Keratinocyte (primary cell): ENCODE measurements at regions not wholly inside any gene's neighbourhood (a gene's known extent, or its start where the extent isn't known, plus 50 kb on each side); places are given as distances from the start of the nearest gene placed in this dataset.

Source experiments
- DNase-seq: peaks from one replicate; pipeline ENCODE4 v3.0.0-alpha.2; 2011; ENCODE audit warnings: low read depth, missing footprints, low spot score
- FAIRE-seq: peaks from 2 replicates; lab custom pipeline; 2011; peaks lifted over from hg19 to GRCh38; lab: Jason Lieb, UNC
- H2AFZ ChIP-seq: 2 replicates; pipeline ENCODE4 v1.6.0; 2012; ENCODE audit warnings: low read length, control low read depth, inconsistent platforms; ENCODE audit not compliant: control insufficient read depth
- H3K27ac ChIP-seq: 2 replicates; pipeline ENCODE4 v1.5.1; 2011; ENCODE audit warnings: low read length; ENCODE audit not compliant: control insufficient read depth, insufficient read depth
- H3K27me3 ChIP-seq: 3 replicates; pipeline ENCODE4 v1.6.0; 2011; ENCODE audit warnings: low read length; ENCODE audit not compliant: control insufficient read depth, insufficient read depth; ENCODE audit errors: extremely low read depth
- H3K36me3 ChIP-seq, 2 experiments: 2 replicates in 1 of 2; 3 replicates in 1 of 2; pipeline ENCODE4 v1.5.1; 2011; ENCODE audit warnings: low read length in 2 of 2, mild to moderate bottlenecking in 1 of 2; ENCODE audit not compliant: control insufficient read depth in 2 of 2, insufficient read depth in 2 of 2; ENCODE audit errors: extremely low read depth in 1 of 2
- H3K4me1 ChIP-seq: 3 replicates; pipeline ENCODE4 v1.5.1; 2011; ENCODE audit warnings: low read length; ENCODE audit not compliant: control insufficient read depth, insufficient read depth; ENCODE audit errors: extremely low read depth
- H3K4me2 ChIP-seq: 3 replicates; pipeline ENCODE4 v1.6.0; 2011; ENCODE audit warnings: low read depth, low read length; ENCODE audit not compliant: control insufficient read depth, insufficient read depth; ENCODE audit errors: extremely low read depth
- H3K4me3 ChIP-seq, 3 experiments: fragments of 200-600 bp in 1 of 3; sonication (generic) in 1 of 3; 2 replicates in 2 of 3; 3 replicates in 1 of 3; pipeline ENCODE4 v1.5.1; 2011 to 2016; ENCODE audit warnings: low read length in 3 of 3, mild to moderate bottlenecking in 3 of 3, control low read depth in 2 of 3, inconsistent platforms in 1 of 3, low read depth in 1 of 3, mixed read lengths in 1 of 3, mixed run types in 1 of 3, moderate library complexity in 1 of 3; ENCODE audit not compliant: control insufficient read depth in 2 of 3, insufficient read depth in 2 of 3; ENCODE audit errors: extremely low read depth in 1 of 3
- H3K79me2 ChIP-seq: 2 replicates; pipeline ENCODE4 v1.6.0; 2012; ENCODE audit warnings: low read length; ENCODE audit not compliant: control insufficient read depth, insufficient read depth
- H3K9ac ChIP-seq: 3 replicates; pipeline ENCODE4 v1.6.0; 2011; ENCODE audit warnings: low read length; ENCODE audit not compliant: control insufficient read depth, insufficient read depth; ENCODE audit errors: extremely low read depth
- H3K9me1 ChIP-seq: 3 replicates; pipeline ENCODE4 v1.6.0; 2011; ENCODE audit warnings: low read length; ENCODE audit not compliant: control insufficient read depth, insufficient read depth; ENCODE audit errors: extremely low read depth
- H3K9me3 ChIP-seq: 2 replicates; pipeline ENCODE4 v1.5.1; 2012; ENCODE audit warnings: low read depth, low read length; ENCODE audit not compliant: control insufficient read depth
- H4K20me1 ChIP-seq: 3 replicates; pipeline ENCODE4 v1.6.0; 2011; ENCODE audit warnings: low read length; ENCODE audit not compliant: control insufficient read depth, insufficient read depth; ENCODE audit errors: extremely low read depth
- EZH2 ChIP-seq: IDR thresholded peaks from one replicate; pipeline ENCODE4 v1.6.1; 2012; ENCODE audit warnings: inconsistent platforms, mild to moderate bottlenecking, low read length, moderate library complexity
- dilution Hi-C: fragments of 300-500 bp; cut with MboI; formaldehyde crosslinking; loops from one replicate; pipeline ENCODE4 v1.7.0; 2020; ENCODE audit warnings: low sequenced_read_pairs; ENCODE audit not compliant: extremely low pct_ligation_motif_present
- TF ChIP-seq, protein P1 (sequence below), 3 experiments: IDR thresholded peaks in 1 of 3; conservative IDR thresholded peaks in 1 of 3; optimal IDR thresholded peaks in 1 of 3; 2 replicates in 2 of 3; 3 replicates in 1 of 3; pipeline versions ENCODE3 to v1.5.1; 2011; ENCODE audit warnings: low read length in 3 of 3, mild to moderate bottlenecking in 3 of 3, moderate library complexity in 2 of 3, control low read depth in 1 of 3, inconsistent platforms in 1 of 3; ENCODE audit not compliant: insufficient read depth in 2 of 3; ENCODE audit errors: extremely low read depth in 1 of 3

DNA sequence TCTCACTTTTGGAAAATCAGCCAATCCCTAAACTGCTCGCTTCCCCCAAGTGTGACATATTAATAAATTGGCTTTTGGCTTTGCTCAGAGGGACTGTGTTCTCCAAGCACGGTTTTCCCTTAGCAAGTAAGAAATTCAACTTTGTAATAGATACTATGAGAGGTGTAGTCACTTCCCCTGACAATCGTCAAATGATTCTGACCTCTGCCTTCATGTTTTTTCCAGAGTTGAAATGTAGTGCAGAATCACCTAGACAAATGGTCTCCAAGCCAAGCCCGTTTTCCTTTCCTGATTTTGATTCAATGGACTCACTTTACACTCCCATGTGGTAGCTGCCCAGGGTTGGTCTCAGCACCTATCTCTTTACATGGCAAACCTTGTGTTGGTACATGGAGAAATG, 99.1 kb downstream of the ARL4A start:
- FAIRE-seq = no peak
- Histone ChIP-seq H3K27ac (no peak overlapping the region), H3K36me3 (no peaks in the 10 kb centered on the region), H2AFZ (no peak overlapping the region), H3K9ac (no peak overlapping the region), H3K4me1 (no peaks in the 10 kb centered on the region), H3K27me3 (no peaks in the 10 kb centered on the region), H3K9me1 (no peaks in the 10 kb centered on the region), H3K4me2 (no peak overlapping the region), H4K20me1 (no peaks in the 10 kb centered on the region), H3K79me2 (no peaks in the 10 kb centered on the region), H3K9me3 (no peaks in the 10 kb centered on the region), H3K4me3 (no peak overlapping the region)
- DNase-seq = no peak
- TF ChIP-seq, protein P1, sequence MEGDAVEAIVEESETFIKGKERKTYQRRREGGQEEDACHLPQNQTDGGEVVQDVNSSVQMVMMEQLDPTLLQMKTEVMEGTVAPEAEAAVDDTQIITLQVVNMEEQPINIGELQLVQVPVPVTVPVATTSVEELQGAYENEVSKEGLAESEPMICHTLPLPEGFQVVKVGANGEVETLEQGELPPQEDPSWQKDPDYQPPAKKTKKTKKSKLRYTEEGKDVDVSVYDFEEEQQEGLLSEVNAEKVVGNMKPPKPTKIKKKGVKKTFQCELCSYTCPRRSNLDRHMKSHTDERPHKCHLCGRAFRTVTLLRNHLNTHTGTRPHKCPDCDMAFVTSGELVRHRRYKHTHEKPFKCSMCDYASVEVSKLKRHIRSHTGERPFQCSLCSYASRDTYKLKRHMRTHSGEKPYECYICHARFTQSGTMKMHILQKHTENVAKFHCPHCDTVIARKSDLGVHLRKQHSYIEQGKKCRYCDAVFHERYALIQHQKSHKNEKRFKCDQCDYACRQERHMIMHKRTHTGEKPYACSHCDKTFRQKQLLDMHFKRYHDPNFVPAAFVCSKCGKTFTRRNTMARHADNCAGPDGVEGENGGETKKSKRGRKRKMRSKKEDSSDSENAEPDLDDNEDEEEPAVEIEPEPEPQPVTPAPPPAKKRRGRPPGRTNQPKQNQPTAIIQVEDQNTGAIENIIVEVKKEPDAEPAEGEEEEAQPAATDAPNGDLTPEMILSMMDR (optimal IDR thresholded peaks at IDR 0.05 in 1 of 3, IDR thresholded peaks at IDR 0.05 in 1 of 3, conservative IDR thresholded peaks at IDR 0.05 in 1 of 3; ENCODE audit: extremely low read depth in 1 of 3, insufficient read depth in 2 of 3, low read length in 3 of 3) = no peak
- no peak for TF ChIP-seq EZH2
- dilution Hi-C loops = no loop called here

DNA sequence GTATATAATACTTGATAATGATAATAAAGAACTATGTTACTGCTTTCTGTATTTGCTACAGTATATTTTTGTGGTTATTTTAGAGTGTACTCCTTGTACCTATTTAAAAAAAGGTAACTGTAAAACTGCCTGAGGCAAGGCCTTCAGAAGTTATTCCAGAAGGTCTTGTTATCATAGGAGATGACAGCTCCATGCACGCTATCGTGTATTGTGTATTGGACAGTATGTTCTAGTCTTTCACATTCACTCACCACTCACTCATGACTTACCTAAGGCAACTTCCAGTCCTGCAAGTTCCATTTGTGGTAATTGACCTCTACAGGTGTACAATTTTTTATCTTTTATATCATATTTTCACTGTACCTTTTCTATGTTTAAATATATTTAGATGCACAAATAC, 100.7 kb downstream of the ARL4A start:
- H3K79me2 ChIP-seq = no peaks in the 10 kb centered on the region
- H3K4me1 ChIP-seq = no peaks in the 10 kb centered on the region
- TF ChIP-seq EZH2 = no peak
- TF ChIP-seq, protein P1 (optimal IDR thresholded peaks at IDR 0.05 in 1 of 3, IDR thresholded peaks at IDR 0.05 in 1 of 3, conservative IDR thresholded peaks at IDR 0.05 in 1 of 3; ENCODE audit: extremely low read depth in 1 of 3, insufficient read depth in 2 of 3, low read length in 3 of 3) = no peak
- no peaks in the 10 kb centered on the region for H3K36me3 ChIP-seq
- no peaks in the 10 kb centered on the region for H3K27me3 ChIP-seq
- H3K4me3 ChIP-seq = no peak overlapping the region
- FAIRE-seq (no peak), DNase-seq (no peak)
- dilution Hi-C loops = no loop called here
- no peak overlapping the region for H3K9ac ChIP-seq
- H4K20me1 ChIP-seq = no peaks in the 10 kb centered on the region
- no peak overlapping the region for H3K27ac ChIP-seq
- H3K9me1 ChIP-seq = no peaks in the 10 kb centered on the region
- no peaks in the 10 kb centered on the region for H3K9me3 ChIP-seq
- no peak overlapping the region for H3K4me2 ChIP-seq
- H2AFZ ChIP-seq = no peak overlapping the region
